ENCODE measurements at regions not wholly inside any gene's neighbourhood (a gene's known extent, or its start where the extent isn't known, plus 50 kb on each side); places are given as distances from the start of the nearest gene placed in this dataset.
A peak's percentile ranks its signal among the peaks of the same experiment; 100 is the strongest.

GRCh38 chr2:20563833-20564232 is 87.1 kb downstream of the HS1BP3 start (continued):
- TF ChIP-seq PBX3 (IDR thresholded peaks at IDR 0.05) = peak; percentile 68
- no peak for TF ChIP-seq TEAD4 (IDR thresholded peaks at IDR 0.05; ENCODE audit: borderline replicate concordance, insufficient read depth)
- no peak for TF ChIP-seq FOXJ3 (CRISPR knock-in tag; IDR thresholded peaks at IDR 0.05)
- no peak for TF ChIP-seq MEF2A (IDR thresholded peaks at IDR 0.05; ENCODE audit: borderline replicate concordance, low read depth)

- Histone ChIP-seq H3K4me1 (ENCODE audit: control insufficient read depth in 1 of 2, insufficient read depth in 2 of 2, low read depth in 1 of 2, low read length in 1 of 2) (peaks cover 30 to 38% of the 10 kb centered on the region in 2 experiments; a peak in 3 of 4 replicates), H3K9me2 (no peaks in the 10 kb centered on the region), H3K9ac (no peak overlapping the region), H2AFZ (ENCODE audit: low read depth) (no peak overlapping the region), H3K36me3 (replicated peaks in 1 of 2; ENCODE audit: control insufficient read depth in 1 of 2, insufficient read depth in 2 of 2, low read length in 1 of 2) (no peaks in the 10 kb centered on the region), H3K79me2 (ENCODE audit: insufficient read depth) (no peaks in the 10 kb centered on the region), H3K27ac (ENCODE audit: low read depth in 2 of 2, low read length in 1 of 2) (no peak overlapping the region), H4K20me1 (ENCODE audit: insufficient read depth) (no peaks in the 10 kb centered on the region), H3K27me3 (ENCODE audit: insufficient read depth) (no peaks in the 10 kb centered on the region), H3K4me3 (ENCODE audit: low read depth in 2 of 2, low read length in 1 of 2) (no peak overlapping the region), H3K9me3 (no peaks in the 10 kb centered on the region), H3K4me2 (no peak overlapping the region), H3F3A (replicated peaks; ENCODE audit: insufficient read depth) (peaks cover 5% of the 10 kb centered on the region)
- DNase-seq = no peak
- ChIA-PET POLR2A (interaction anchor here (2.0 kb wide), 1 partner anchor 118 kb away, joined by 19 read pairs; the partner anchor contains the start of gene RHOB), CTCF (interaction anchor here (1.7 kb wide), 1 partner anchor 10 kb away, joined by 7 read pairs; no protein-coding TSS in a partner anchor)
- WGBS (ENCODE audit: low lambda C conversion rate) = 94% methylated on average over 6 of the region's 7 CpGs
- no peak for TF ChIP-seq TCF12 (IDR thresholded peaks at IDR 0.05)
- TF ChIP-seq FOSL2 (IDR thresholded peaks at IDR 0.05; ENCODE audit: borderline replicate concordance, low read depth) = no peak
- TF ChIP-seq SIN3A (IDR thresholded peaks at IDR 0.05; ENCODE audit: borderline replicate concordance, low read depth, low read length) = no peak
- no peak for TF ChIP-seq REST (IDR thresholded peaks at IDR 0.05; ENCODE audit: low read depth, low read length)
- no peak for TF ChIP-seq JUND (IDR thresholded peaks at IDR 0.05)
- no peak for TF ChIP-seq ZBTB33 (IDR thresholded peaks at IDR 0.05; ENCODE audit: borderline replicate concordance, low read depth)
- TF ChIP-seq FOXM1 (IDR thresholded peaks at IDR 0.05; ENCODE audit: low read depth) = no peak
- TF ChIP-seq CHD2 (IDR thresholded peaks at IDR 0.05; ENCODE audit: low read length, partially characterized antibody) = no peak
- TF ChIP-seq TEAD4 (IDR thresholded peaks at IDR 0.05; ENCODE audit: borderline replicate concordance, insufficient read depth) = no peak
- TF ChIP-seq GATA2 (CRISPR knock-in tag; IDR thresholded peaks at IDR 0.05) = no peak
- TF ChIP-seq MEF2A (IDR thresholded peaks at IDR 0.05; ENCODE audit: borderline replicate concordance, low read depth) = no peak
- TF ChIP-seq RAD21 (IDR thresholded peaks at IDR 0.05; ENCODE audit: low read length) = no peak
- TF ChIP-seq RXRA (IDR thresholded peaks at IDR 0.05; ENCODE audit: borderline replicate concordance, low read depth) = no peak
- TF ChIP-seq USF1 (IDR thresholded peaks at IDR 0.05; ENCODE audit: borderline replicate concordance, low read depth) = no peak
- TF ChIP-seq EP300 (IDR thresholded peaks at IDR 0.05; ENCODE audit: borderline replicate concordance in 1 of 2, low read depth in 1 of 2, low read length in 1 of 2) = no peak
- TF ChIP-seq NRF1 (IDR thresholded peaks at IDR 0.05; ENCODE audit: low read depth, low read length) = no peak
- no peak for TF ChIP-seq IRF3 (IDR thresholded peaks at IDR 0.05; ENCODE audit: low read depth, low read length)
- no peak for TF ChIP-seq SMC3 (IDR thresholded peaks at IDR 0.05; ENCODE audit: low read depth, low read length)
- no peak for TF ChIP-seq MAX (IDR thresholded peaks at IDR 0.05; ENCODE audit: low read depth)
These were observed 85.7 kb downstream of the HS1BP3 start for GRCh38 chr2:20565101-20565622.

All from SK-N-SH (cell line).